PFSK-1 (cell line): ENCODE measurements at regions not wholly inside any gene's neighbourhood (a gene's known extent, or its start where the extent isn't known, plus 50 kb on each side); places are given as distances from the start of the nearest gene placed in this dataset.

Experiments used
- FOXP2 ChIP-seq: optimal IDR thresholded peaks from 2 replicates; pipeline ENCODE3; 2011; ENCODE audit warnings: borderline replicate concordance, control low read depth, inconsistent platforms; ENCODE audit not compliant: insufficient read depth; ENCODE audit errors: extremely low read length, extremely low read depth
- POLR2AphosphoS5 ChIP-seq: IDR thresholded peaks from 2 replicates; pipeline ENCODE4 v1.6.1; 2012; ENCODE audit warnings: low read depth, mild to moderate bottlenecking, control low read depth, low read length, moderate library complexity
- SIN3A ChIP-seq: IDR thresholded peaks from 2 replicates; pipeline ENCODE4 v1.6.1; 2012; ENCODE audit warnings: mild to moderate bottlenecking, low read length, moderate library complexity, borderline replicate concordance; ENCODE audit not compliant: insufficient read depth
- TAF1 ChIP-seq: IDR thresholded peaks from 2 replicates; pipeline ENCODE4 v1.6.1; 2012; ENCODE audit warnings: low read length, control low read depth, borderline replicate concordance; ENCODE audit not compliant: insufficient read depth
- TF ChIP-seq, protein P1 (sequence below), 2 experiments: IDR thresholded peaks; 2 replicates each; pipeline versions ENCODE4 v1.6.1 to v1.8.0; 2011 to 2012; ENCODE audit warnings: low read depth in 2 of 2, low read length in 2 of 2, control low read depth in 1 of 2, inconsistent platforms in 1 of 2, mild to moderate bottlenecking in 1 of 2, moderate library complexity in 1 of 2; ENCODE audit not compliant: insufficient read depth in 1 of 2

DNA sequence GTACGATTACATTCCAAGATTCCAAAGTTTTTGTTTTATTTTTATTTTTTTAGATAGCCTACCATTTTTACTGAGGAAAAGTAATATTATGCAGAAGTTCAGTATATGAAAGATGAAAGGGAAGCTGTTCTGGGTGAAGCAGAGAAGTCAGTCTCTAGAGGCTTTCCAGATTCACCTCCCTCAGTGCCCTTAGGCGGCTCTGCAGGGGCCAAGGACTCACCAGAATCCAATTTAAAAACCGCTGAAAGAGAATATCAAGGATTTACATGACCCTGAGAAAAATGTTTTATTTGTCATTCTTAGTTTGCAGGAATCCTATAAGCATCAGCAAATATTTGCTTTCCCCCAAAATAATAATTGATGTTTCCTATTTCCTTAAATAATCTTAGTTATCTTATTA, 1084.6 kb upstream of the ARRDC3 start:
- no peak for TF ChIP-seq FOXP2
- no peak for TF ChIP-seq TAF1
- no peak for TF ChIP-seq SIN3A
- TF ChIP-seq POLR2AphosphoS5: no peak
- TF ChIP-seq, protein P1, sequence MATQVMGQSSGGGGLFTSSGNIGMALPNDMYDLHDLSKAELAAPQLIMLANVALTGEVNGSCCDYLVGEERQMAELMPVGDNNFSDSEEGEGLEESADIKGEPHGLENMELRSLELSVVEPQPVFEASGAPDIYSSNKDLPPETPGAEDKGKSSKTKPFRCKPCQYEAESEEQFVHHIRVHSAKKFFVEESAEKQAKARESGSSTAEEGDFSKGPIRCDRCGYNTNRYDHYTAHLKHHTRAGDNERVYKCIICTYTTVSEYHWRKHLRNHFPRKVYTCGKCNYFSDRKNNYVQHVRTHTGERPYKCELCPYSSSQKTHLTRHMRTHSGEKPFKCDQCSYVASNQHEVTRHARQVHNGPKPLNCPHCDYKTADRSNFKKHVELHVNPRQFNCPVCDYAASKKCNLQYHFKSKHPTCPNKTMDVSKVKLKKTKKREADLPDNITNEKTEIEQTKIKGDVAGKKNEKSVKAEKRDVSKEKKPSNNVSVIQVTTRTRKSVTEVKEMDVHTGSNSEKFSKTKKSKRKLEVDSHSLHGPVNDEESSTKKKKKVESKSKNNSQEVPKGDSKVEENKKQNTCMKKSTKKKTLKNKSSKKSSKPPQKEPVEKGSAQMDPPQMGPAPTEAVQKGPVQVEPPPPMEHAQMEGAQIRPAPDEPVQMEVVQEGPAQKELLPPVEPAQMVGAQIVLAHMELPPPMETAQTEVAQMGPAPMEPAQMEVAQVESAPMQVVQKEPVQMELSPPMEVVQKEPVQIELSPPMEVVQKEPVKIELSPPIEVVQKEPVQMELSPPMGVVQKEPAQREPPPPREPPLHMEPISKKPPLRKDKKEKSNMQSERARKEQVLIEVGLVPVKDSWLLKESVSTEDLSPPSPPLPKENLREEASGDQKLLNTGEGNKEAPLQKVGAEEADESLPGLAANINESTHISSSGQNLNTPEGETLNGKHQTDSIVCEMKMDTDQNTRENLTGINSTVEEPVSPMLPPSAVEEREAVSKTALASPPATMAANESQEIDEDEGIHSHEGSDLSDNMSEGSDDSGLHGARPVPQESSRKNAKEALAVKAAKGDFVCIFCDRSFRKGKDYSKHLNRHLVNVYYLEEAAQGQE (IDR thresholded peaks at IDR 0.05; ENCODE audit: insufficient read depth in 1 of 2, low read depth in 2 of 2, low read length in 2 of 2): no peak

DNA sequence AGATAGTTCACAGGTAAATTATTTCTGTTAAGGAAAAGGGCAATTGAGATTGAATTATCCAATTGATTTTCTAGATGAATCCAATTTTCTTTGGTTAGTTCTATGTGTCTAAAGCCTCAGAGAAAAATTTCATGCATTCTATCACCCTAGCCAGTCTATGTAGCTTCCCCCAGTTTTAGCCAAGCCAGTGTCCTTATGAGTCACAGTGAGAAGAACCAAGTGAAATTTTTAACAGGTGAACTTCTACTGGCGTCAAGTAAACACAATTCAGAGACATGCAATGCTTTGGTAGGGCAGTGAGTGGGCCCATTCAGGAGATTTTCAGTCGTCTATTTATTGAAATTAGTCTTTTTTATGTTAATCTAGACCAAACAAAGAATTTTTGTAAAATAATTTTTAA, 1077.4 kb upstream of the ARRDC3 start:
- TF ChIP-seq POLR2AphosphoS5 (no peak), SIN3A (no peak), TAF1 (no peak), FOXP2 (no peak)
- TF ChIP-seq, protein P1 (IDR thresholded peaks at IDR 0.05; ENCODE audit: insufficient read depth in 1 of 2, low read depth in 2 of 2, low read length in 2 of 2): no peak

DNA sequence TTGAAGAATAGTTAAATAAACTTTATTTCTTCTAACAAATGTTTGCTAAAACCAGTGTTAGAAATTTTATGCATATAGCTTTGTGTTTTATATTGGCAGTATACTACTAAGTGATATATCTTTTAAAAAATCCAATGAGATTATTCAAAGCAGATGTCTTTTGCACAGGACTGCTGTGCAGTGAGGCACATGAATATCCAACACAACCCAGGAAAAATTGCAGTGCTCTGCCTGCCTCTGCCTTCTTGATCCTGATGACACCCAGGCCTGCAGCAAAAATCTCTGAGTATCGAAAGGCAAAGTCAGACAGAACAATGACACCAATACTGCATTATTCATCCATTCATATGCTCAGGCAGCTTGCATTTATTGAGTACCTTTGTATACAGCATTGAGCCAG, 1076.5 kb upstream of the ARRDC3 start:
- TF ChIP-seq, protein P1 (IDR thresholded peaks at IDR 0.05; ENCODE audit: insufficient read depth in 1 of 2, low read depth in 2 of 2, low read length in 2 of 2): no peak
- no peak for TF ChIP-seq POLR2AphosphoS5
- TF ChIP-seq TAF1: no peak
- TF ChIP-seq FOXP2: no peak
- no peak for TF ChIP-seq SIN3A

DNA sequence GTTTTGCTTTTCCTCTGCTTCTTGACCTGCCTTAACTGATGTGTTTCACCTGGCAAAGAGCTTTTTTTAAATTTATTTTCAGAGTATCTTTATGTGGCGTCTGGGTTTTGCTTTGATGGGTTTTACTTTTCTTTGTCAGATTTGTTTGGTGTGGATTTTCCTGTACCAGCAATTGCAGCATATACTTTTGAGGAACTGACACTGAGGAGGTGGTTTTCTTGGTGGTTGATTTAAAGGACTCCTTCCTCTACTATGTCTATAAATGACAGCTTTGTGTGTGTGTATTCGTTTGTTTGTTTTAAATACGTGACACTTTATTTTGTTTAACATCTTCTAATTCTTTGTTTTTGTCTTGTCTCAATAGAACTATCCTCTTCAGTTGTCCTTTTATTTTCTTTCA, 1071.9 kb upstream of the ARRDC3 start:
- TF ChIP-seq TAF1 (no peak), POLR2AphosphoS5 (no peak), SIN3A (no peak), FOXP2 (no peak)
- TF ChIP-seq, protein P1 (IDR thresholded peaks at IDR 0.05; ENCODE audit: insufficient read depth in 1 of 2, low read depth in 2 of 2, low read length in 2 of 2): no peak

DNA sequence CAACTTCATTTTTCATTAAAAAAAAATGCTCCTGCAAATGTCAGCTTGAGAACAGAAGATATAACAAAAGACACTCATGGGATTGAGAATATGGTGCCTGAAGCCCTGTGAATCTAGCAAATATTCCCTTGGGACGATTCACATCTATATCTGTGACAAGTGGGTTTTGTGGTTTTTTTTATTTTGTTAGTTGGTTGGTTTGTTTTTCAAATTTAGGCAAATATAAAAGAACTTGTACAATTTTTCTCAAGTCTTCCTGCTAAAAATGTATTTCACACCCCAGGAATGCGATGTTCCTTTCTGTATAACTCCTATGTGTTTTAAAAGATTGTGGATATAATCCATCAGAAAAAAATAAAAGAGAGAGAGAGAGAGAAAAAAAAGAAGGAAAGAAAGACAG, 1061.8 kb upstream of the ARRDC3 start:
- TF ChIP-seq SIN3A (no peak), POLR2AphosphoS5 (no peak), TAF1 (no peak), FOXP2 (no peak)
- TF ChIP-seq, protein P1 (IDR thresholded peaks at IDR 0.05; ENCODE audit: insufficient read depth in 1 of 2, low read depth in 2 of 2, low read length in 2 of 2): no peak
